ENCODE measurements at regions not wholly inside any gene's neighbourhood (a gene's known extent, or its start where the extent isn't known, plus 50 kb on each side); places are given as distances from the start of the nearest gene placed in this dataset.
A peak's percentile ranks its signal among the peaks of the same experiment; 100 is the strongest.

- Histone ChIP-seq H4K20me1 (replicated peaks in 1 of 2; ENCODE audit: control insufficient read depth in 1 of 2, insufficient read depth in 2 of 2, low read length in 2 of 2) (no peaks in the 10 kb centered on the region), H2AK5ac (ENCODE audit: low read depth, low read length) (no peak overlapping the region), H3K4me1 (replicated peaks in 1 of 4; ENCODE audit: control insufficient read depth in 3 of 4, insufficient read depth in 4 of 4, low read length in 3 of 4) (no peaks in the 10 kb centered on the region), H3K27ac (ENCODE audit: low read depth, low read length) (no peak overlapping the region), H4K8ac (ENCODE audit: extremely low read depth, insufficient read depth, low read length) (no peak overlapping the region), H3K79me2 (ENCODE audit: control insufficient read depth in 1 of 2, insufficient read depth in 2 of 2, low read length in 2 of 2) (no peaks in the 10 kb centered on the region), H3K4me3 (ENCODE audit: extremely low read depth in 1 of 4, insufficient read depth in 2 of 4, low read depth in 3 of 4, low read length in 4 of 4) (no peak overlapping the region), H3K9me3 (ENCODE audit: insufficient read depth in 2 of 2, low read depth in 1 of 2, low read length in 1 of 2) (peaks cover 0 to 3% of the 10 kb centered on the region in 2 experiments; a peak in 1 of 4 replicates), H2BK20ac (ENCODE audit: low read length) (no peak overlapping the region), H2BK5ac (ENCODE audit: low read depth, low read length) (no peak overlapping the region), H2BK120ac (replicated peaks; ENCODE audit: low read depth, low read length) (no peak overlapping the region), H3K23me2 (ENCODE audit: low read depth, low read length) (no peaks in the 10 kb centered on the region), H3K14ac (ENCODE audit: insufficient read length) (no peak overlapping the region), H3K36me3 (ENCODE audit: control insufficient read depth in 2 of 4, insufficient read depth in 4 of 4, low read length in 3 of 4) (no peaks in the 10 kb centered on the region), H3K27me3 (replicated peaks in 1 of 4; ENCODE audit: control insufficient read depth in 3 of 4, extremely low read depth in 1 of 4, insufficient read depth in 3 of 4, low read length in 3 of 4) (no peaks in the 10 kb centered on the region), H3K56ac (replicated peaks; ENCODE audit: insufficient read length, low read depth, low read length) (no peak overlapping the region), H4K5ac (ENCODE audit: insufficient read length, low read depth, low read length) (no peak overlapping the region), H3K4me2 (ENCODE audit: insufficient read depth in 1 of 2, low read depth in 2 of 2, low read length in 2 of 2) (no peak overlapping the region), H2BK15ac (ENCODE audit: low read length) (no peak overlapping the region), H3K79me1 (ENCODE audit: low read depth, low read length) (no peaks in the 10 kb centered on the region), H3K9ac (replicated peaks in 1 of 4; ENCODE audit: extremely low read depth in 1 of 4, low read depth in 3 of 4, low read length in 3 of 4) (no peak overlapping the region), H4K91ac (replicated peaks; ENCODE audit: insufficient read length, low read length) (no peak overlapping the region), H3K18ac (ENCODE audit: extremely low read depth, low read length) (no peak overlapping the region), H3K4ac (replicated peaks; ENCODE audit: insufficient read length, low read depth, low read length) (no peak overlapping the region), H2BK12ac (ENCODE audit: low read depth, low read length) (no peak overlapping the region), H2AFZ (ENCODE audit: low read length) (no peak overlapping the region), H3K23ac (ENCODE audit: insufficient read length) (no peak overlapping the region)
- TF ChIP-seq CTBP2 (IDR thresholded peaks at IDR 0.05; ENCODE audit: borderline replicate concordance, insufficient read depth, insufficient read length, low read length): no peak
- peak; percentile 61; the same call in 1 of the 2 replicates for TF ChIP-seq CEBPB (IDR thresholded peaks at IDR 0.05; ENCODE audit: low read depth, low read length)
- ChIA-PET CTCF (ENCODE audit: partially characterized antibody) (no interaction called here), POLR2A (ENCODE audit: partially characterized antibody) (interaction anchor here (1.1 kb wide), 1 partner anchor 10 kb away, joined by 4 read pairs; no protein-coding TSS in a partner anchor)
- FAIRE-seq (no peak), DNase-seq (ENCODE audit: low read depth in 1 of 2, low spot score in 2 of 2) (no peak)
- 92% methylated on average over 4 of the region's 4 CpGs; no CpG with 5 or more reads in 1 of the 2 experiments for WGBS, 2 experiments (ENCODE audit: extremely low coverage in 1 of 2, insufficient coverage in 1 of 2, insufficient read length in 1 of 2, insufficient replicate concordance in 2 of 2, low coverage in 1 of 2, low lambda C conversion rate in 2 of 2, missing lambda C conversion rate in 1 of 2)
These were observed 314.6 kb upstream of the ZNF717 start for GRCh38 chr3:76099956-76100355.

Data from H1 (cell line).